Activated CD4-positive, alpha-beta T cell treated with anti-CD3 and anti-CD28 coated beads, Interleukin-2, Interleukin-6, amounts not matched to agents 100 ng/mL and 50 ng/mL, durations not matched to agents 16 hours and 8 hours (primary cell): ENCODE measurements at regions not wholly inside any gene's neighbourhood (a gene's known extent, or its start where the extent isn't known, plus 50 kb on each side); places are given as distances from the start of the nearest gene placed in this dataset.

Source experiments
- DNase-seq: peaks from one replicate; pipeline ENCODE4 v3.0.0-alpha.2; 2020

DNA sequence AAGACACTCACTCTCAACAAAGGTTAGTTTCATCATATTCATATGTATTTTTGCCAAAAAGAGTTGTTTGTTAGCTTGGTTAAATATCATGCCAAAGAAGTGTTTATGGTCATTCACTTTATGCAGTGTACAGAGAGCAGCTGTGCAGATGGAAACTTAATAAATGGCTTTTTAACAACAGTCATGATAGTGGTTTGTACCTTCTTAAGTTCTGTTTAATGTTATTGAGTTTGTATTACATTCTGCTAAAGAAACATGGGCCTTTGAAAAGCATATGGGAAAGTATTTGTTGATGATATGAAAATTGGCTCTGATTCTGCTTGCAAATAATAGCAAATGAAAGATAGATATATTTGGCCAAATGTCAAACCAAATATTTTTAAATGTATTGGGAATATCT lies 607.3 kb downstream of the NCAM2 start:
- no peak for DNase-seq

GRCh38 chr21:21606041-21606440 lies 607.8 kb downstream of the NCAM2 start:
- no peak for DNase-seq

- no peak for DNase-seq
These were observed 614.3 kb downstream of the NCAM2 start for GRCh38 chr21:21612466-21612865.

DNA sequence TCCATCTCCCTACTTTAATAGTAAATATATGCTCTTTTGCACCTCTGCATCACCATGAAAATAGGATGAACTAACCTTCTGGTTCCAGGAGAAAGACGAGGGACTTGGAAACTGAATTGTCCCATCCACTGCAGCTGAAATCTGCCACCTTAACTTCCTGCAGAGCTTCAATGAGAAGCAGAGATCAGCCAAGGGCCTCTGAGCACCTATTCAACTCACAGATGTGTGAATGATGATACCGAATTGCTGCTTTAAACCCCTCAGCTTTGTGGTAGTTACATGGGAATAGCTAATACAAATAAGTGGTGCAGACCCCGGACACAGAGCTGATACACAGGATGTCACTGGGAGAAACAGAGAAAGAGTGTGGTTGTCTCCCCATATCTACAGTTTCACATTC lies 616.8 kb downstream of the NCAM2 start:
- DNase-seq, result no peak

DNA sequence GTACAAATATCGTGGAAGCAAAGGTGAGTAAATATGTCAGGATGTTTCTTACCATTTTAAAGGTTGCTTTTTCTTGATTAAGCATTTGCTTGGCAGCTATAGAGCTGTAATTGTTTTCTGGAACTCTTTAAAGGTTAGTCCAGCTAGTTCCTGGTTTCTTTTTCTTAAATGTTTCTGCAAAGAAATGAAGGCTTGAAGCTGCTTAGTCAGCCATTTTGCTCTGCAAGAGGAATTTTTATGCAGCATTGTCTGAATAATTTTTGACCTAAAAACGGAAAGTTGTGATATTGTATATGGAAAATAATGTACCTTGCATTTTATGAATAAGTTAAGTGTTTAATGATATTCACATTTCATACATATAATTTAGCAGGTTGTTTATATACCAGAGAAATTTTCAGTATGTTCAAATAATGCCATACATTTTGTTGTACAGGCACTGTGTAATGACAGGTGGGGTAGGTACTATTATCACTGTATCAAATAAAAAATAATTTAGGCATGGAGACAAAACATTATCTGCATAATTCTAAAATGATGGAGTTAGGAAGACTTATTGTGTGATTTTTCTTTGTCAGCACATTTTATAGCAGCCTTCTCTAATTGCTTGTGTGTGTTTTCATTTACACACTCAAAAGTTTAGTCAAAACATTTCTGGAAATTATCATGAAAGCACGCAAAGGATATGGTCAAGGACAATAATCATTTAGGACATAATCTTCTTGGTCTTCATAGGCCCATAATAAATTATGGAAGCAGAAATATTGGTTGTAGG lies 624.4 kb downstream of the NCAM2 start:
- DNase-seq, result no peak

DNA sequence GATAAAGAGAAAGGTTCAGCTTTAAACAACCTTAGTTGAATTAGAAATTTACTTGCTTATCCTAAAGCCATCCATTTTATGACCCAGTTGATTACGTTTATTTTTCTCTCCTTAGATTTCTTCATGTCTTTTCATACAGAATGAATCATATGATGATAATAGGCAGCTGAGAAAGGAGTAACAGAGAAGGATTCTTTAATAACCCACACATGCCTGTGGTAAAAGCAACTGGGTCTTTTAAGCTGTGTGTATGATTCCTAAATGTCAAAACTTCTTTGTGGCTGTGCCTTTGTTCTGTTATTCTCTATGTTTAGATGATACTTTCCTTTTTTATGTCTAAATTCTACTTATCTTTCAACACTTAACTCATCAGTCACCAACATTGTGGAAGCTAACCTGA lies 626.5 kb downstream of the NCAM2 start:
- DNase-seq, result no peak

DNA sequence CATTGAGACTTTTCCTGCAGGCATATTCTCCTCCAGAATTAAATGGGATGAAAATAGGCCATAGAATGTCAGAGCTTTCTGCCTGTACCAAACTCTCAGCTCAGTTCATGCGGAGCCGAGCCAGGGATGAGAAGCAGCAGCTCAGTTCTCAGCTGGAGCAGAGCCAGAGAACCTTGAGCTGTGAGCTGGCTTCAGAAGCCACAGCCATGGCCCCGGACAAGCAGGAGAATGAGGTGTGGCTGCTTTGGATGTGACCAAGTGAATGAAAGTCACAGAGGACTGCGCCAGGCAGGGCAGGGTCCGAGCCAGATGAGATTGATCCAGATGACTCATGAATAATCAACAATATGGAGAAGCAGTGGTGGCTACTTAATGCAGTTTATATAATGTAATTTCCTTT lies 633.8 kb downstream of the NCAM2 start:
- no peak for DNase-seq

- no peak for DNase-seq
These were observed 634.7 kb downstream of the NCAM2 start for GRCh38 chr21:21632926-21633325.

DNA sequence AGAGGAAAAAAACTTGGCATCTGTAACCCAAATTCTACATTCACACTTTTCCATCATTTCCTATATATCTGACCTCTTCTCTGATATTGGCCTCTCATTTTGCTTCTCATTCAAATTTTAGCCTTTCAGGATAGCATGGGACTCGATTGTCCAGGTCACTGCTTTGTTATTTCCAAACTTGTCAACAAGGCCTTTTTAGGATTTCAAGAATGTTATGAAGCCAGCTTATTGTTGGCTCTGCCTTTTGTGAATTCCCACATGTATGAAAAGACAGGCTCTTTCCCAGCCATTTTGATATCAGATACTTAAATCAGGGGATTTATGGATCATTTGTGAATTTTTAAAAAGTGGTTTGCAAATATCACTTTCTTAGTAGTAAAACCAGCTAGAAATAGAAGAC lies 663.5 kb downstream of the NCAM2 start:
- no peak for DNase-seq

DNA sequence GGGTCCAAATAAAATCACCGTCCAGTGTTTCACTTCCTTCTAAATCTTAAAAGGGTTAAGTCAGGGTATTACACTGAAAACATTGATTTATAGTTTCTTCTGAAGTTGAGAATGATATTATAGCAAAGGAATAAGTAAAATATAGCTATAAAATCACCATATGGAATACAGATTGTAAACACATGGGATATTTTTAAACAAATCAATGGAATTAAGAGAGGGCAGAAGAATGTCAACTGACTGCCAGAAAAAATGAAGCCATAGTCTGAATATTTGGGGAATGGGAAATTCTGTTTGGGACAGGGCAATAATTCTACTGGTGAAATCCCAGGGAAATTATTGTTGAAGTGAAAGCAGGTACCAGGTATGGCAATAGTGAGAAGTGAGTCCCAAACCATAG lies 664.6 kb downstream of the NCAM2 start:
- no peak for DNase-seq

GRCh38 chr21:21664871-21665270 lies 666.7 kb downstream of the NCAM2 start:
- no peak for DNase-seq

DNA sequence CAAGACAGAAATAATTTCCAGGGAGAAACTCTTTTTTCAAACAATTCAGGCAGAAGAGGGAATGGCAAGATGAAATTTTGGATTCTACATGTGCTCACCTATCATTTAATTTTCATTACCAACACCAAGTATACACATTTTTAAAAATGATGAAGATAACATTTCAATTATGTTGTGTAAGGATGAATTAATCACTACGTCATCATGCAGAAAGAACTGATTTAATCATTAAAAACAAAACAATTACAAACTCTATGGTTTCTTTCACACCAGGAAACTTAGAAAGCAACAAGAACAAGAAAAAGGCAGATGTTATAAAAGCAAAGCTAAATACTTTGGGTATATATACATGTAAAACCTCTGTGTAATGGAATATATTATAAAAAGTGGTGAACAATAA lies 668.5 kb downstream of the NCAM2 start:
- no peak for DNase-seq

DNA sequence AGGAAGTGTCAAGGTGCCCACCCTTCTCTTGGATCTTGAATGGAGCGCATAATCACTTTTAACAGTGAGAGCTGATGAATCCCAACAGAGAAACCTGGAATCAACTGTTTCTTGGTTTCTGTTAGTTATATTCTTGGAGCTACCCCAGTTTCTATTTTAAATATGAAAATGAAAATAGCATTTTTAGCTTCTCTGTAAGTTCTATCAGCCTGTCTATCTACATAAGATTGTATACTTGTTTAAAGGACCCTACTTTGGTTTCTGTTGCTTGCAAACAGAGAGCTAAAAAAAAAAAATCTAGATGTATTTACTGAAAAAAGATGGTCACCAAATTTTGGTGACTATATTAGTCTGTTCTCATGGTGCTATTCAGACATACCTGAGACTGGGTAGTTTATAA lies 670.0 kb downstream of the NCAM2 start:
- no peak for DNase-seq

DNA sequence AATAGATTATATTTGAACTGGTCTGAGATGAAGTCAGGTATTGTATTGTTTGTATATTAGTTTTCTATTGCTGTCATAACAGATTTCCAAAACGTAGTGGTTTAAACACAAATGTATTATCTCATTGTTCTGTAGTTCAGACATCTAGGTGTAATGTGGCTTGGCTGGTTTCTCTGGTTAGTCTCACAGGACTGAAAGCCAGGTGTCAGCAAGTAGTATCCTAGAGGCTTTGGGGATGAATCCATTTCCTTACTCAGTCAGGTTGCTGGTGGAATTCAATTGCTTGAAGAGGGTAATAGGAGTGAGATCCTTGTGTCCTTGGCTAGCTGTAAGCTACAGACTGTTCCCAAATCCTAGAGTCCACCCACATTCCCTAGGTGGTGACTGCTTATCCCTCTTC lies 675.8 kb downstream of the NCAM2 start:
- no peak for DNase-seq

- DNase-seq, result no peak
These were observed 677.4 kb downstream of the NCAM2 start for GRCh38 chr21:21675601-21676000.

GRCh38 chr21:21682172-21682571 lies 684.0 kb downstream of the NCAM2 start:
- no peak for DNase-seq

DNA sequence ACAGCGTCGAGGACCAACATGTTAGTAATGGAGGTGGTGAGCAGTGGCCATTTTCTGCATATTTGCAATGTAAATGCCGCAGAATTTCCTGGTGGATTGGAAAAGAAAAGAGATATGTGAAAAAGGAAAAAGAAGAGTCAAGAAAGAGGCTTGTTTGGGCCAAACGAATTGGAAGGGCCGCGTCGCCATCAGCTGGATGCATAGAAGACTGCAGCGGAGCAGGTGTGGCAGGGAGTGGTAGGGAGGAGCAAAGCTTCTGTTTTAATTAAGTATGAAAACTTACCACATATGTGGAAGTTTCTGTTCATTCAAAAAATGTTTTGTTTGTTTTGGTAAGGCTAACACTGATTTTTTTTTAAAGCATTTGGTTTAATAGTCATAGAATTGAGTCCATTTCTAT lies 690.7 kb downstream of the NCAM2 start:
- no peak for DNase-seq

- no peak for DNase-seq
These were observed 692.0 kb downstream of the NCAM2 start for GRCh38 chr21:21690068-21690665.

GRCh38 chr21:21712748-21713520 lies 714.7 kb downstream of the NCAM2 start:
- no peak for DNase-seq

DNA sequence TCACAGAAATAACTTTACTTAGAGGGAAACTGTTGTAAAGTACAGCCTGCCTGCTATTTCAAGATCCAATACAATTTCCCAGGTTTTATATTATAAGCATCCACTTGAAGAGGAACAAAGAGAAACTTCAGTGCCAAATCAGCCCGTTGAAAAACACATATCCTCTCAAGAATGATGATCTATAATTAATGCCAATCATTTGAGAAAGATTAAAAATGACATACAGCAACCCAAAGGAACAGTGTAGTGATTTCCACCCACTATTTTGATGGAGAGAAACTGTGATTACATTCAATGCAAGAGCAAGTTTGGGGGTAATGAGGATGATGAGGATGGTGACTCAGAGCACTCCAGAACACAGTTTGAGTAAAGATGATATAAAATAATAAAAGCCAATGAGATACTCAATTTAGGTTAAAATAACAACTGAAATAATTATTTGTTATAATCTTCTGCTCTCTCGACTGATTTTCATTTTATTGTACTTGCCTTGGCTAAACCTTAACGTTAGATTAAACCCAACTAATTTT lies 715.5 kb downstream of the NCAM2 start:
- no peak for DNase-seq

DNA sequence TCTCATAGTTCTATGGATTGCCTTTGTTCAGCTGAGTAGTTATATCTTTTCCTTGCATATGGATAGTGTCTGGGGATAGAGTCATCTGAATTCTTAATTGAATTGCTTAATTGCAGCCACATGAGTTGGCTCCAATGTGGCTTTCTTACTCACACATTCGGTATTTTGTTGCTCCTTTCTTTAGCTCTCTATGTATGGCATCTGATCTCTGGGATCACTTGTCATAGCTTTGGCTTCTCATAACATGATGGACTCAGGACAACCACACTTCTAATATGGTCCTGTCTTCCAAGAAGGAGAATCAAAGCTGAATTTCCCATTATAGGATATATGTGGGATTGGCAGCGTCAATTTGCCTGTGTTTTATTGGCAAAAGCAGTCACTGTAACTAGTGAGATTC lies 716.2 kb downstream of the NCAM2 start:
- no peak for DNase-seq

DNA sequence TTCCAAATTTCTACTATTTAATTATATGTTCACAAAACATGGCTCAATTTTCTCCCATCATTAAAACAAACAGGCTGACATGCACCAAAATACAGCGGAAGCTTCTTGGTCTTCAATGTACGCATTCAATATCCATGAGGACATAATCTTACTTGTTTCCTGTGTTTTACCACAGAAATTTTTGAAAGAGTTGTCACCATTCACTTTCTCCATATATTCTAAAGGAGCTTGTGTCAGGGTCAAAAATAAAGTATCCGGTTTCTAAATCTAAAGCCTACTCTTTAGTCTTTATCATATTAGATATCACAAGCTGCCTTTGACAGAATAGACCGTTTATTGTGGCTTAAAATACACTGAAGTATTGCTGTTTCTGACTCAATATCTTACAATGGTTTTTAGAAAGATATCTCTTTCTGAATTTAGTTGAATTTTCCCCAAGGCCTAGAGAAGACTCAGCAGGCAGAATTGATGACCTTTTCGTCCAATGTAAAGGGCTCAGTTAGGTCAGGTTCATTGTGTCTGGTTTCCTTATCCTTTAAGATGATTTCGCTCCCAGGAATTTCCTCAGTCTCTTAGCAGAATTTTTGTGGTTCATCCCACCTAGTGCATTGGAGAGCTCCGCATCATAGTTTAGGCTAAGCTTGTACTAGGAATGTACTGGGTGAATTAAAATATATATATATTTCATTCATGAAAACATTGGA lies 717.2 kb downstream of the NCAM2 start:
- no peak for DNase-seq

DNA sequence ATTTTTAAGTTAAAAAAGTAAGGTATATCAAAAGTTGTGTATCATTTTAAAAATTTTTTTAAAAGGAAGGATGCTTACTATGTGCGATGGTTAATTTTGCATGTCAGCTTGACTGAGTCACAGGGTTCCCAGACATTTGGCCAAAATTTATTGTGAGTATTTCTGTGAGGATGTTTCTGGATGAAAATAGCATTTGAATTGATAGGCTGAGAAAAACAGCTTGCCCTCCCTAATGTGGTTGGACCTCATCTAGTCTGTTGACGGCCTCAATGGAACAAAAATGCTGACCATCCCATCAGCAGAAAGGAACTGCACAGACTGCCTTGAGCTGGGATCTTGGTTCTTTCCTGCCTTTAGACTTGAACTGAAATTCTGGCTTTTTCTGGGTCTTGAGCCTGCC lies 724.5 kb downstream of the NCAM2 start:
- DNase-seq, result no peak
